Right lobe of liver (tissue), 4 donors: ENCODE measurements at regions not wholly inside any gene's neighbourhood (a gene's known extent, or its start where the extent isn't known, plus 50 kb on each side); places are given as distances from the start of the nearest gene placed in this dataset.

Experiments
- POLR2A ChIP-seq: fragments of 450-650 bp; IDR thresholded peaks from one replicate; pipeline ENCODE4 v1.6.1; 2017; ENCODE audit warnings: antibody characterized with exemption, mild to moderate bottlenecking
- TF ChIP-seq, protein P1 (sequence below), 4 donors: fragments of 200-600 bp in 3 of 4; fragments of 450-650 bp in 1 of 4; IDR thresholded peaks; one replicate each; pipeline versions ENCODE4 v1.5.1 to v1.8.0; 2016 to 2022; ENCODE audit warnings: antibody characterized with exemption in 4 of 4, mild to moderate bottlenecking in 2 of 4
- donor health status: DM: no; HTN: no; CAD: no.
- donor health status: DM: no; HTN: no; CAD: no.
- donor health status: DM: no; HTN: yes; CAD: no.

DNA sequence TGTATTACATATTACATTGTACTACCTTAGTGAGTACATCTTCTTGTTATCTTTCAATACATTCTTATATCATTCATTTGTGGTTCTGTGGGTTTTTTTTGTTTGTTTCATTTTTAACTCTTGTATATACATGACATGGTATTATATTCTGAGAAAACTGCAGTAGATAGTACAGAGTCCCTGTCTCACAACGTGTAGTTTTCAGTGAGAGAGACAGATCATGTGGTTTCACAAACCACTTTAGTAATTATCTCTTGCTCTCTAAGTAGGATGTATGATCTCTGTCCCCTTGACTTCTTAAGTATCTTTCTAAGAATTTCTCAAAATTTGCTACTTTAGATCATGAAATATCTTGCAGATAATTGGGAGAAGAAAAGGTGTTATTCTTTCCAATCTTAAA, 745.9 kb upstream of the CDH9 start:
- TF ChIP-seq, protein P1, sequence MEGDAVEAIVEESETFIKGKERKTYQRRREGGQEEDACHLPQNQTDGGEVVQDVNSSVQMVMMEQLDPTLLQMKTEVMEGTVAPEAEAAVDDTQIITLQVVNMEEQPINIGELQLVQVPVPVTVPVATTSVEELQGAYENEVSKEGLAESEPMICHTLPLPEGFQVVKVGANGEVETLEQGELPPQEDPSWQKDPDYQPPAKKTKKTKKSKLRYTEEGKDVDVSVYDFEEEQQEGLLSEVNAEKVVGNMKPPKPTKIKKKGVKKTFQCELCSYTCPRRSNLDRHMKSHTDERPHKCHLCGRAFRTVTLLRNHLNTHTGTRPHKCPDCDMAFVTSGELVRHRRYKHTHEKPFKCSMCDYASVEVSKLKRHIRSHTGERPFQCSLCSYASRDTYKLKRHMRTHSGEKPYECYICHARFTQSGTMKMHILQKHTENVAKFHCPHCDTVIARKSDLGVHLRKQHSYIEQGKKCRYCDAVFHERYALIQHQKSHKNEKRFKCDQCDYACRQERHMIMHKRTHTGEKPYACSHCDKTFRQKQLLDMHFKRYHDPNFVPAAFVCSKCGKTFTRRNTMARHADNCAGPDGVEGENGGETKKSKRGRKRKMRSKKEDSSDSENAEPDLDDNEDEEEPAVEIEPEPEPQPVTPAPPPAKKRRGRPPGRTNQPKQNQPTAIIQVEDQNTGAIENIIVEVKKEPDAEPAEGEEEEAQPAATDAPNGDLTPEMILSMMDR (IDR thresholded peaks at IDR 0.05) = no peak
- TF ChIP-seq POLR2A = no peak
